Psoas muscle (tissue), 7 donors: ENCODE measurements at regions not wholly inside any gene's neighbourhood (a gene's known extent, or its start where the extent isn't known, plus 50 kb on each side); places are given as distances from the start of the nearest gene placed in this dataset.

ENCODE experiments used
- ATAC-seq, 4 donors: fragments of 200-7000 bp; cut with Tn5 transposase; one replicate each; pipeline ENCODE4 v1.9.1; 2020; ENCODE audit warnings: moderate library complexity in 3 of 4, mild to moderate bottlenecking in 2 of 4
- DNase-seq, 2 donors: peaks; one replicate each; pipeline ENCODE4 v3.0.0-alpha.2; 2020
- H3K27ac ChIP-seq: fragments of 200-600 bp; one replicate; pipeline ENCODE4 v1.8.0; 2022
- H3K27me3 ChIP-seq, 3 donors: fragments of 200-600 bp in 1 of 3; one replicate each; pipeline versions ENCODE4 v1.6.1 to v1.8.0; 2013 to 2022; ENCODE audit warnings: low read length in 2 of 3, mild to moderate bottlenecking in 2 of 3, moderate library complexity in 1 of 3; ENCODE audit not compliant: insufficient read depth in 3 of 3
- H3K36me3 ChIP-seq, 2 donors: fragments of 200-600 bp in 1 of 2; one replicate each; pipeline versions ENCODE4 v1.6.1 to v1.8.0; 2013 to 2022; ENCODE audit warnings: low read depth in 1 of 2, mild to moderate bottlenecking in 1 of 2, moderate library complexity in 1 of 2; ENCODE audit not compliant: insufficient read depth in 1 of 2
- H3K4me1 ChIP-seq: fragments of 200-600 bp; one replicate; pipeline ENCODE4 v1.8.0; 2022
- H3K4me3 ChIP-seq: fragments of 200-600 bp; one replicate; pipeline ENCODE4 v1.8.0; 2022; ENCODE audit warnings: mild to moderate bottlenecking
- H3K9me3 ChIP-seq: fragments of 200-600 bp; one replicate; pipeline ENCODE4 v1.8.0; 2022
- WGBS, 3 donors: extraction: QIAGEN DNeasy Blood & Tissue Kit; methylation state at CpG; one replicate each; pipeline versions ENCODE4 v1.1.6 to v1.1.7; 2013; 5-methylcytosine and 5-hydroxymethylcytosine counted together
- intact Hi-C, 2 donors: fragments of 100-400 bp; cut with DNase I; formaldehyde crosslinking; loops; one replicate each; pipeline versions ENCODE4 v1.11.0 to v1.14.2; 2022
- TF ChIP-seq, protein P1 (sequence below): fragments of 200-600 bp; IDR thresholded peaks from one replicate; pipeline ENCODE4 v1.8.0; 2022; ENCODE audit warnings: antibody characterized with exemption
- donor health status: healthy with polysubstance abuse.
- donor health status: DM: no; HTN: no; CAD: no; lungs with moderate emphysema.
- donor health status: Bipolar disorder and iron deficiency.
- donor health status: healthy.
- donor health status: DM: yes; HTN: yes; CAD: no.
- donor health status: DM: no; HTN: no; CAD: no.
- donor health status: DM: yes; HTN: yes; CAD: no.

GRCh38 chr6:1145768-1146218 lies 166.1 kb upstream of the FOXQ1 start:
- intact Hi-C loops: no loop called here
- Histone ChIP-seq H3K4me3 (no peak overlapping the region), H3K9me3 (no peaks in the 10 kb centered on the region), H3K4me1 (no peaks in the 10 kb centered on the region), H3K27ac (no peak overlapping the region), H3K36me3 (no peaks in the 10 kb centered on the region), H3K27me3 (peaks cover 0 to 22% (median 1%) of the 10 kb centered on the region in 3 donors)
- no peak for DNase-seq
- no peak for ATAC-seq
- TF ChIP-seq, protein P1, sequence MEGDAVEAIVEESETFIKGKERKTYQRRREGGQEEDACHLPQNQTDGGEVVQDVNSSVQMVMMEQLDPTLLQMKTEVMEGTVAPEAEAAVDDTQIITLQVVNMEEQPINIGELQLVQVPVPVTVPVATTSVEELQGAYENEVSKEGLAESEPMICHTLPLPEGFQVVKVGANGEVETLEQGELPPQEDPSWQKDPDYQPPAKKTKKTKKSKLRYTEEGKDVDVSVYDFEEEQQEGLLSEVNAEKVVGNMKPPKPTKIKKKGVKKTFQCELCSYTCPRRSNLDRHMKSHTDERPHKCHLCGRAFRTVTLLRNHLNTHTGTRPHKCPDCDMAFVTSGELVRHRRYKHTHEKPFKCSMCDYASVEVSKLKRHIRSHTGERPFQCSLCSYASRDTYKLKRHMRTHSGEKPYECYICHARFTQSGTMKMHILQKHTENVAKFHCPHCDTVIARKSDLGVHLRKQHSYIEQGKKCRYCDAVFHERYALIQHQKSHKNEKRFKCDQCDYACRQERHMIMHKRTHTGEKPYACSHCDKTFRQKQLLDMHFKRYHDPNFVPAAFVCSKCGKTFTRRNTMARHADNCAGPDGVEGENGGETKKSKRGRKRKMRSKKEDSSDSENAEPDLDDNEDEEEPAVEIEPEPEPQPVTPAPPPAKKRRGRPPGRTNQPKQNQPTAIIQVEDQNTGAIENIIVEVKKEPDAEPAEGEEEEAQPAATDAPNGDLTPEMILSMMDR: no peak
- 29 to 42% (median 36%) methylated on average over 8 of the region's 8 CpGs for WGBS, 3 donors

DNA sequence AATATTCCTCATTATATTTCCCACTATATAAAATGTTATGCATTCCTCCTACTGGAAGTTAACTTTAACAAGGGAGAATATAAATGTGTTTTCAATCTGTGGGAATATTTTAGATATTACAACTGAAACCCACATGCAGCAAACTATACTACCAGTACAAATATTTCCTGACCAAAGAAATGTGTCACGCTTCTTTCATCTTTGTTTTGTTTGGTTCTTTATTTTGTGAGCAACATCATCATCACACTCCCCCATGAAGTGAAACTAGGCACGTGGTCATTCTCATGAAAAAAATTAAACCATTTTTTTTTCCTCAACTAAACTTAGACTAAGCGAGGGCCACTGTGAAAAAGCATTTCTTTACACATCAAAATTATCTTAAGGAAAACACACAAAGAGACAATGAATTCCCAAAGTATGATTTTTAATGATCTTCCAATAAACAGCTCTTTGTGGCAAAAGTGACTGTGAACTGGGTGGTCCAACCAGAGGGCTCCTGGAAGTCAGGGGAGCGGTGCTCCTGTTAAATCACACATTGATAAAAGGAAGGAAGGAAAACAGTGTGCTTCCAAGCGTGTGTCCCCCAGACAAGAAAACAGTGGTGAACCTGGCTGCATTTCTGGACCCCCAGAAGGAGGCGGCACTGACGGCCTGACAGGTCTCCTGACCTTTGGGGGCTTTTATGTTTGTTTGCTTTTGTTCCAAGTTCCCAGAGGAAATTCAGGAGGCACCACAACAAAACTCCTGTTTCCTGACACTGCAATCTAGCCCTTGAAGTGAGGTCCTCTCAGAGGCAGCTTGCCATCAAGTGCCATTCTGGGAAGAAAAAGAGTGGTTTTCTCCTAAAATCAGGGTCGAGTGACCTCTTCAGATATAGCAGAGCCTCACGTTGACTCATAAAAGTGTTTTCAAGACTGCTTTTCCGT lies 166.8 kb upstream of the FOXQ1 start:
- Histone ChIP-seq H3K9me3 (no peaks in the 10 kb centered on the region), H3K4me1 (no peaks in the 10 kb centered on the region), H3K27ac (no peak overlapping the region), H3K36me3 (no peaks in the 10 kb centered on the region), H3K4me3 (no peak overlapping the region), H3K27me3 (peaks cover 0 to 18% (median 1%) of the 10 kb centered on the region in 3 donors)
- 54 to 57% (median 55%) methylated on average over 10 of the region's 10 CpGs for WGBS, 3 donors
- TF ChIP-seq, protein P1: no peak
- no peak for DNase-seq
- ATAC-seq: no peak
- intact Hi-C loops: no loop called here

GRCh38 chr6:1143655-1144054 lies 168.2 kb upstream of the FOXQ1 start:
- DNase-seq (no peak), ATAC-seq (no peak)
- intact Hi-C loops: no loop called here
- WGBS, 3 donors: 79 to 84% (median 83%) methylated on average over 7 of the region's 7 CpGs
- Histone ChIP-seq H3K27ac (no peak overlapping the region), H3K4me3 (no peak overlapping the region), H3K27me3 (peaks cover 0 to 10% (median 1%) of the 10 kb centered on the region in 3 donors), H3K9me3 (no peaks in the 10 kb centered on the region), H3K36me3 (no peaks in the 10 kb centered on the region), H3K4me1 (no peaks in the 10 kb centered on the region)
- TF ChIP-seq, protein P1: no peak

GRCh38 chr6:1139155-1139890 lies 172.6 kb upstream of the FOXQ1 start:
- H3K36me3 ChIP-seq: no peaks in the 10 kb centered on the region
- WGBS, 3 donors: 59 to 82% (median 73%) methylated on average over 4 of the region's 4 CpGs
- DNase-seq (no peak), ATAC-seq (no peak)
- peaks cover 0 to 2% (median 0%) of the 10 kb centered on the region in 3 donors for H3K27me3 ChIP-seq
- no peak overlapping the region for H3K27ac ChIP-seq
- H3K4me1 ChIP-seq: no peaks in the 10 kb centered on the region
- H3K9me3 ChIP-seq: no peaks in the 10 kb centered on the region
- H3K4me3 ChIP-seq: no peak overlapping the region
- TF ChIP-seq, protein P1: no peak
- intact Hi-C loops: no loop called here
